Endodermal cell (in vitro differentiated cells): ENCODE measurements at regions not wholly inside any gene's neighbourhood (a gene's known extent, or its start where the extent isn't known, plus 50 kb on each side); places are given as distances from the start of the nearest gene placed in this dataset.
"Not testable (repeated sequence)": the region's sequence is repeated elsewhere in the genome, so short reads cannot be mapped to it uniquely, and the experiment has no call there.

Source experiments
- DNase-seq: peaks from one replicate; pipeline ENCODE4 v3.0.0-alpha.2; 2017
- H3K27ac ChIP-seq: 2 replicates; pipeline ENCODE4 v1.5.1; 2013; ENCODE audit warnings: mild to moderate bottlenecking, low read depth, low read length, moderate library complexity
- H3K27me3 ChIP-seq: 2 replicates; pipeline ENCODE4 v1.6.1; 2013; ENCODE audit warnings: mild to moderate bottlenecking, low read length, moderate library complexity; ENCODE audit not compliant: insufficient read depth, control insufficient read depth, poor library complexity, severe bottlenecking
- H3K36me3 ChIP-seq: 2 replicates; pipeline ENCODE4 v1.7.0; 2013; ENCODE audit warnings: mild to moderate bottlenecking, low read length, moderate library complexity; ENCODE audit not compliant: control insufficient read depth, insufficient read depth
- H3K4me1 ChIP-seq: one replicate; pipeline ENCODE4 v1.7.0; 2013; ENCODE audit warnings: low read length; ENCODE audit not compliant: control insufficient read depth, insufficient read depth
- H3K4me3 ChIP-seq: 2 replicates; pipeline ENCODE4 v1.5.1; 2013; ENCODE audit warnings: mild to moderate bottlenecking, low read length, moderate library complexity
- H3K9ac ChIP-seq: 2 replicates; pipeline ENCODE4 v1.6.1; 2013; ENCODE audit warnings: mild to moderate bottlenecking, low read length, moderate library complexity; ENCODE audit not compliant: poor library complexity, severe bottlenecking; ENCODE audit errors: extremely low read depth
- H3K9me3 ChIP-seq: 2 replicates; pipeline ENCODE4 v1.6.1; 2013; ENCODE audit warnings: mild to moderate bottlenecking, low read length, moderate library complexity; ENCODE audit not compliant: control insufficient read depth
- H3K27ac Mint-ChIP-seq: 2 replicates; pipeline ENCODE4 v1.8.0; 2020; ENCODE audit warnings: mixed read lengths
- H3K27me3 Mint-ChIP-seq: 2 replicates; pipeline ENCODE4 v1.8.0; 2021; ENCODE audit warnings: mild to moderate bottlenecking, mixed read lengths; ENCODE audit not compliant: insufficient read depth
- H3K36me3 Mint-ChIP-seq: 2 replicates; pipeline ENCODE4 v1.8.0; 2020; ENCODE audit warnings: low read depth, mixed read lengths
- H3K4me1 Mint-ChIP-seq: 2 replicates; pipeline ENCODE4 v1.8.0; 2020; ENCODE audit warnings: mixed read lengths
- H3K4me3 Mint-ChIP-seq: 2 replicates; pipeline ENCODE4 v1.8.0; 2020; ENCODE audit warnings: mild to moderate bottlenecking, moderate library complexity, mixed read lengths
- H3K9me3 Mint-ChIP-seq: 2 replicates; pipeline ENCODE4 v1.8.0; 2020; ENCODE audit warnings: mild to moderate bottlenecking, mixed read lengths
- CTCF ChIP-seq: fragments of 200-600 bp; sonication (generic); conservative IDR thresholded peaks from 2 replicates; pipeline ENCODE4 v1.5.0; 2021; ENCODE audit warnings: antibody characterized with exemption, mild to moderate bottlenecking
- WGBS, 2 experiments: methylation state at CpG; one replicate each; pipeline versions ENCODE4 v1.1.5 to v1.1.7; 2013; ENCODE audit warnings: missing lambda C conversion rate in 2 of 2, mixed read lengths in 1 of 2; ENCODE audit not compliant: insufficient coverage in 1 of 2, insufficient read length in 1 of 2; 5-methylcytosine and 5-hydroxymethylcytosine counted together

- Histone ChIP-seq H3K9me3 (no peaks in the 10 kb centered on the region), H3K27me3 (no peaks in the 10 kb centered on the region), H3K4me3 (no peak overlapping the region), H3K36me3 (no peaks in the 10 kb centered on the region), H3K9ac (no peak overlapping the region), H3K4me1 (peaks cover 2% of the 10 kb centered on the region), H3K27ac (no peak overlapping the region)
- 84 to 93% methylated on average over 3 of the region's 3 CpGs for WGBS, 2 experiments
- H3K27ac Mint-ChIP-seq: no peak overlapping the region
- H3K27me3 Mint-ChIP-seq: no peaks in the 10 kb centered on the region
- no peak for DNase-seq
- H3K9me3 Mint-ChIP-seq: peaks cover 14% of the 10 kb centered on the region
- peaks cover 3% of the 10 kb centered on the region for H3K36me3 Mint-ChIP-seq
- H3K4me3 Mint-ChIP-seq: no peak overlapping the region
- no peak for TF ChIP-seq CTCF
- H3K4me1 Mint-ChIP-seq: peaks cover 26% of the 10 kb centered on the region
Observed at GRCh38 chr6:14559746-14560536, 442.4 kb downstream of the CD83 start.

GRCh38 chr6:14561563-14561962 is 444.0 kb downstream of the CD83 start:
- H3K27ac Mint-ChIP-seq, H3K4me1 ChIP-seq, H3K36me3 Mint-ChIP-seq, H3K27me3 ChIP-seq, H3K36me3 ChIP-seq, H3K4me3 ChIP-seq, H3K9me3 ChIP-seq, DNase-seq, H3K9ac ChIP-seq, H3K27me3 Mint-ChIP-seq, H3K4me3 Mint-ChIP-seq, H3K27ac ChIP-seq: not testable (repeated sequence)
- Mint-ChIP-seq H3K4me1 (peaks cover 23% of the 10 kb centered on the region), H3K9me3 (peaks cover 14% of the 10 kb centered on the region)
- 86% methylated on average over 3 of the region's 3 CpGs; no CpG with 5 or more reads in 1 of the 2 experiments for WGBS, 2 experiments

GRCh38 chr6:14567842-14568241 is 450.3 kb downstream of the CD83 start:
- H3K36me3 Mint-ChIP-seq: no peaks in the 10 kb centered on the region
- Histone ChIP-seq H3K27ac (no peak overlapping the region), H3K9ac (no peak overlapping the region), H3K9me3 (no peaks in the 10 kb centered on the region), H3K4me3 (no peak overlapping the region), H3K36me3 (no peaks in the 10 kb centered on the region), H3K27me3 (no peaks in the 10 kb centered on the region), H3K4me1 (peaks cover 8% of the 10 kb centered on the region)
- peak overlapping the region; percentile 5 for H3K27ac Mint-ChIP-seq
- peaks cover 6% of the 10 kb centered on the region for H3K9me3 Mint-ChIP-seq
- H3K4me1 Mint-ChIP-seq: peaks cover 36% of the 10 kb centered on the region
- peaks cover 3% of the 10 kb centered on the region for H3K27me3 Mint-ChIP-seq
- TF ChIP-seq CTCF: no peak
- no peak for DNase-seq
- H3K4me3 Mint-ChIP-seq: no peak overlapping the region
- WGBS, 2 experiments: no CpG with 5 or more reads among the region's 1 CpG
